ENCODE measurements at regions not wholly inside any gene's neighbourhood (a gene's known extent, or its start where the extent isn't known, plus 50 kb on each side); places are given as distances from the start of the nearest gene placed in this dataset.

GRCh38 chr15:25051399-25052154 is 96.8 kb downstream of the SNRPN start:
- TF ChIP-seq CTCF (IDR thresholded peaks at IDR 0.05; ENCODE audit: extremely low read depth, insufficient read depth, missing control alignments) = no peak
- no peak for DNase-seq (ENCODE audit: low spot score)
- in situ Hi-C loops (cut with MboI; ENCODE audit: low pct_unique_long_range_greater_than_20kb, low sequenced_read_pairs, unreplicated experiment) = no loop called here

GRCh38 chr15:25052191-25052999 is 97.6 kb downstream of the SNRPN start:
- TF ChIP-seq CTCF (IDR thresholded peaks at IDR 0.05; ENCODE audit: extremely low read depth, insufficient read depth, missing control alignments) = no peak
- no peak for DNase-seq (ENCODE audit: low spot score)
- in situ Hi-C loops (cut with MboI; ENCODE audit: low pct_unique_long_range_greater_than_20kb, low sequenced_read_pairs, unreplicated experiment) = no loop called here

GRCh38 chr15:25053000-25053815 is 98.4 kb downstream of the SNRPN start:
- TF ChIP-seq CTCF (IDR thresholded peaks at IDR 0.05; ENCODE audit: extremely low read depth, insufficient read depth, missing control alignments) = no peak
- DNase-seq (ENCODE audit: low spot score) = no peak
- in situ Hi-C loops (cut with MboI; ENCODE audit: low pct_unique_long_range_greater_than_20kb, low sequenced_read_pairs, unreplicated experiment) = no loop called here

GRCh38 chr15:25054329-25054728 is 99.5 kb downstream of the SNRPN start:
- DNase-seq (ENCODE audit: low spot score) = no peak
- no peak for TF ChIP-seq CTCF (IDR thresholded peaks at IDR 0.05; ENCODE audit: extremely low read depth, insufficient read depth, missing control alignments)

GRCh38 chr15:25054943-25055342 is 100.2 kb downstream of the SNRPN start:
- no peak for DNase-seq (ENCODE audit: low spot score)
- no peak for TF ChIP-seq CTCF (IDR thresholded peaks at IDR 0.05; ENCODE audit: extremely low read depth, insufficient read depth, missing control alignments)

More at GRCh38 chr15:25054329-25054728, 99.5 kb downstream of the SNRPN start:
- in situ Hi-C loops (cut with MboI; ENCODE audit: low pct_unique_long_range_greater_than_20kb, low sequenced_read_pairs, unreplicated experiment) = no loop called here

GRCh38 chr15:25055356-25056068 is 100.7 kb downstream of the SNRPN start:
- in situ Hi-C loops (cut with MboI; ENCODE audit: low pct_unique_long_range_greater_than_20kb, low sequenced_read_pairs, unreplicated experiment) = no loop called here
- TF ChIP-seq CTCF (IDR thresholded peaks at IDR 0.05; ENCODE audit: extremely low read depth, insufficient read depth, missing control alignments) = no peak

More at GRCh38 chr15:25054943-25055342, 100.2 kb downstream of the SNRPN start:
- in situ Hi-C loops (cut with MboI; ENCODE audit: low pct_unique_long_range_greater_than_20kb, low sequenced_read_pairs, unreplicated experiment) = no loop called here

More at GRCh38 chr15:25055356-25056068, 100.7 kb downstream of the SNRPN start:
- no peak for DNase-seq (ENCODE audit: low spot score)

Measured in GM13977 (cell line).